Endodermal cell (in vitro differentiated cells): ENCODE measurements at regions not wholly inside any gene's neighbourhood (a gene's known extent, or its start where the extent isn't known, plus 50 kb on each side); places are given as distances from the start of the nearest gene placed in this dataset.
"Not testable (repeated sequence)": the region's sequence is repeated elsewhere in the genome, so short reads cannot be mapped to it uniquely, and the experiment has no call there.

ENCODE experiments used
- DNase-seq: peaks from one replicate; pipeline ENCODE4 v3.0.0-alpha.2; 2017
- H3K27ac ChIP-seq: 2 replicates; pipeline ENCODE4 v1.5.1; 2013; ENCODE audit warnings: mild to moderate bottlenecking, low read depth, low read length, moderate library complexity
- H3K27me3 ChIP-seq: 2 replicates; pipeline ENCODE4 v1.6.1; 2013; ENCODE audit warnings: mild to moderate bottlenecking, low read length, moderate library complexity; ENCODE audit not compliant: insufficient read depth, control insufficient read depth, poor library complexity, severe bottlenecking
- H3K36me3 ChIP-seq: 2 replicates; pipeline ENCODE4 v1.7.0; 2013; ENCODE audit warnings: mild to moderate bottlenecking, low read length, moderate library complexity; ENCODE audit not compliant: control insufficient read depth, insufficient read depth
- H3K4me1 ChIP-seq: one replicate; pipeline ENCODE4 v1.7.0; 2013; ENCODE audit warnings: low read length; ENCODE audit not compliant: control insufficient read depth, insufficient read depth
- H3K4me3 ChIP-seq: 2 replicates; pipeline ENCODE4 v1.5.1; 2013; ENCODE audit warnings: mild to moderate bottlenecking, low read length, moderate library complexity
- H3K9ac ChIP-seq: 2 replicates; pipeline ENCODE4 v1.6.1; 2013; ENCODE audit warnings: mild to moderate bottlenecking, low read length, moderate library complexity; ENCODE audit not compliant: poor library complexity, severe bottlenecking; ENCODE audit errors: extremely low read depth
- H3K9me3 ChIP-seq: 2 replicates; pipeline ENCODE4 v1.6.1; 2013; ENCODE audit warnings: mild to moderate bottlenecking, low read length, moderate library complexity; ENCODE audit not compliant: control insufficient read depth
- H3K27ac Mint-ChIP-seq: 2 replicates; pipeline ENCODE4 v1.8.0; 2020; ENCODE audit warnings: mixed read lengths
- H3K27me3 Mint-ChIP-seq: 2 replicates; pipeline ENCODE4 v1.8.0; 2021; ENCODE audit warnings: mild to moderate bottlenecking, mixed read lengths; ENCODE audit not compliant: insufficient read depth
- H3K36me3 Mint-ChIP-seq: 2 replicates; pipeline ENCODE4 v1.8.0; 2020; ENCODE audit warnings: low read depth, mixed read lengths
- H3K4me1 Mint-ChIP-seq: 2 replicates; pipeline ENCODE4 v1.8.0; 2020; ENCODE audit warnings: mixed read lengths
- H3K4me3 Mint-ChIP-seq: 2 replicates; pipeline ENCODE4 v1.8.0; 2020; ENCODE audit warnings: mild to moderate bottlenecking, moderate library complexity, mixed read lengths
- H3K9me3 Mint-ChIP-seq: 2 replicates; pipeline ENCODE4 v1.8.0; 2020; ENCODE audit warnings: mild to moderate bottlenecking, mixed read lengths
- CTCF ChIP-seq: fragments of 200-600 bp; sonication (generic); conservative IDR thresholded peaks from 2 replicates; pipeline ENCODE4 v1.5.0; 2021; ENCODE audit warnings: antibody characterized with exemption, mild to moderate bottlenecking
- WGBS, 2 experiments: methylation state at CpG; one replicate each; pipeline versions ENCODE4 v1.1.5 to v1.1.7; 2013; ENCODE audit warnings: missing lambda C conversion rate in 2 of 2, mixed read lengths in 1 of 2; ENCODE audit not compliant: insufficient coverage in 1 of 2, insufficient read length in 1 of 2; 5-methylcytosine and 5-hydroxymethylcytosine counted together

GRCh38 chrX:1700757-1701156 is 85.9 kb downstream of the ASMT start:
- Histone ChIP-seq H3K27ac (no peak overlapping the region), H3K36me3 (no peaks in the 10 kb centered on the region), H3K4me1 (no peaks in the 10 kb centered on the region), H3K9ac (no peak overlapping the region), H3K9me3 (peaks cover 6% of the 10 kb centered on the region), H3K27me3 (no peaks in the 10 kb centered on the region), H3K4me3 (no peak overlapping the region)
- DNase-seq, result no peak
- TF ChIP-seq CTCF, result no peak
- peaks cover 17% of the 10 kb centered on the region for H3K9me3 Mint-ChIP-seq
- H3K27ac Mint-ChIP-seq, result no peak overlapping the region
- no peaks in the 10 kb centered on the region for H3K27me3 Mint-ChIP-seq
- no peak overlapping the region for H3K4me3 Mint-ChIP-seq
- H3K4me1 Mint-ChIP-seq, result no peaks in the 10 kb centered on the region
- 88 to 90% methylated on average over 8 to 11 of the region's 11 CpGs for WGBS, 2 experiments
- no peaks in the 10 kb centered on the region for H3K36me3 Mint-ChIP-seq

GRCh38 chrX:1701396-1701901 is 86.6 kb downstream of the ASMT start:
- H3K4me1 ChIP-seq, H3K4me1 Mint-ChIP-seq, H3K9me3 ChIP-seq, H3K9ac ChIP-seq, DNase-seq, H3K4me3 ChIP-seq, H3K27ac Mint-ChIP-seq, H3K27ac ChIP-seq, H3K27me3 Mint-ChIP-seq, H3K4me3 Mint-ChIP-seq, H3K36me3 Mint-ChIP-seq, H3K36me3 ChIP-seq, H3K27me3 ChIP-seq: not testable (repeated sequence)
- H3K9me3 Mint-ChIP-seq, result peaks cover 12% of the 10 kb centered on the region
- 87 to 92% methylated on average over 12 to 15 of the region's 15 CpGs for WGBS, 2 experiments

GRCh38 chrX:1702142-1702541 is 87.3 kb downstream of the ASMT start:
- WGBS, 2 experiments, result 91 to 100% methylated on average over 1 to 9 of the region's 12 CpGs
- H3K4me1 Mint-ChIP-seq, H3K27me3 Mint-ChIP-seq, H3K27ac ChIP-seq, H3K9ac ChIP-seq, H3K9me3 Mint-ChIP-seq, H3K9me3 ChIP-seq, H3K4me3 Mint-ChIP-seq, DNase-seq, H3K36me3 ChIP-seq, H3K36me3 Mint-ChIP-seq, H3K4me1 ChIP-seq, H3K4me3 ChIP-seq, H3K27me3 ChIP-seq, H3K27ac Mint-ChIP-seq: not testable (repeated sequence)

GRCh38 chrX:1702557-1702956 is 87.7 kb downstream of the ASMT start:
- not testable (repeated sequence) for H3K27ac ChIP-seq, H3K27me3 ChIP-seq, H3K36me3 ChIP-seq, H3K36me3 Mint-ChIP-seq, H3K4me3 ChIP-seq, H3K4me1 Mint-ChIP-seq, DNase-seq, H3K9me3 Mint-ChIP-seq, H3K4me3 Mint-ChIP-seq, H3K27ac Mint-ChIP-seq, H3K9me3 ChIP-seq, H3K27me3 Mint-ChIP-seq, H3K9ac ChIP-seq, H3K4me1 ChIP-seq
- WGBS, 2 experiments, result 92 to 96% methylated on average over 11 to 14 of the region's 14 CpGs

- peak; percentile 9 for DNase-seq
- not testable (repeated sequence) for H3K4me1 ChIP-seq, H3K27me3 ChIP-seq, H3K9me3 Mint-ChIP-seq, H3K9me3 ChIP-seq, H3K27ac ChIP-seq, H3K4me1 Mint-ChIP-seq, H3K36me3 ChIP-seq, H3K36me3 Mint-ChIP-seq, H3K27me3 Mint-ChIP-seq, H3K27ac Mint-ChIP-seq, H3K4me3 Mint-ChIP-seq, H3K9ac ChIP-seq, H3K4me3 ChIP-seq
- WGBS, 2 experiments, result 92 to 96% methylated on average over 11 to 24 of the region's 25 CpGs
Measured at GRCh38 chrX:1709277-1709676, 94.4 kb downstream of the ASMT start.
